ENCODE measurements at regions not wholly inside any gene's neighbourhood (a gene's known extent, or its start where the extent isn't known, plus 50 kb on each side); places are given as distances from the start of the nearest gene placed in this dataset.

DNA sequence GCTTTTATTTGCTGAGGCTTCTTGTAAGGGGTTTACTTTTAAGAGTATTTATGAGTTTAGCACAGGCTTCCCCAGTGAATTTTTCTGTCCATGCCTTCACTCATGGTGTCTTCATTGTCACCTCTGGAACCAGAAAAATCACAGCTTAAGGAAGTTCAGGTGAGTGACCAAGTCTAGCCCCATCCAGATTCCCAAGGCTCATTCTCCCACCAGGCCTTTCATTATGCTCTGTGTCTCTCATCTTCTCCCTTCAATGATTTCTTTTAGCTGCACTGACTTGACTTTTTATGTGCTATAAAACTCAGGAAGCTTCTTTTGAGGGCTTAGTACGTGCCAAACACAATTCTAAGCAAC lies 64.9 kb upstream of the NEDD9 start:
- no peak for TF ChIP-seq PRRX2 (CRISPR knock-in tag; IDR thresholded peaks at IDR 0.05)
- TF ChIP-seq, protein P1, sequence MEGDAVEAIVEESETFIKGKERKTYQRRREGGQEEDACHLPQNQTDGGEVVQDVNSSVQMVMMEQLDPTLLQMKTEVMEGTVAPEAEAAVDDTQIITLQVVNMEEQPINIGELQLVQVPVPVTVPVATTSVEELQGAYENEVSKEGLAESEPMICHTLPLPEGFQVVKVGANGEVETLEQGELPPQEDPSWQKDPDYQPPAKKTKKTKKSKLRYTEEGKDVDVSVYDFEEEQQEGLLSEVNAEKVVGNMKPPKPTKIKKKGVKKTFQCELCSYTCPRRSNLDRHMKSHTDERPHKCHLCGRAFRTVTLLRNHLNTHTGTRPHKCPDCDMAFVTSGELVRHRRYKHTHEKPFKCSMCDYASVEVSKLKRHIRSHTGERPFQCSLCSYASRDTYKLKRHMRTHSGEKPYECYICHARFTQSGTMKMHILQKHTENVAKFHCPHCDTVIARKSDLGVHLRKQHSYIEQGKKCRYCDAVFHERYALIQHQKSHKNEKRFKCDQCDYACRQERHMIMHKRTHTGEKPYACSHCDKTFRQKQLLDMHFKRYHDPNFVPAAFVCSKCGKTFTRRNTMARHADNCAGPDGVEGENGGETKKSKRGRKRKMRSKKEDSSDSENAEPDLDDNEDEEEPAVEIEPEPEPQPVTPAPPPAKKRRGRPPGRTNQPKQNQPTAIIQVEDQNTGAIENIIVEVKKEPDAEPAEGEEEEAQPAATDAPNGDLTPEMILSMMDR (IDR thresholded peaks at IDR 0.05): no peak
- TF ChIP-seq CBFB (CRISPR knock-in tag; IDR thresholded peaks at IDR 0.05; ENCODE audit: low read depth): no peak

Measured in WTC11 (cell line).